Breast epithelium (tissue), 4 donors: ENCODE measurements at regions not wholly inside any gene's neighbourhood (a gene's known extent, or its start where the extent isn't known, plus 50 kb on each side); places are given as distances from the start of the nearest gene placed in this dataset.
"Not testable (repeated sequence)": the region's sequence is repeated elsewhere in the genome, so short reads cannot be mapped to it uniquely, and the experiment has no call there.

ENCODE experiments used
- DNase-seq, 2 donors: peaks; one replicate each; pipeline ENCODE4 v3.0.0-alpha.2; 2019; ENCODE audit warnings: low spot score in 2 of 2
- H3K27ac ChIP-seq, 2 donors: fragments of 200-600 bp; sonication (generic) in 1 of 2; one replicate each; pipeline ENCODE4 v1.5.1; 2016 to 2019; ENCODE audit warnings: mild to moderate bottlenecking in 1 of 2
- H3K27me3 ChIP-seq, 2 donors: fragments of 200-600 bp; sonication (generic) in 1 of 2; one replicate each; pipeline versions ENCODE4 v1.5.1 to v1.6.0; 2017 to 2019; ENCODE audit warnings: control low read depth in 1 of 2, mild to moderate bottlenecking in 1 of 2
- H3K36me3 ChIP-seq: fragments of 200-600 bp; one replicate; pipeline ENCODE4 v1.5.1; 2019
- H3K4me1 ChIP-seq, 2 donors: fragments of 200-600 bp; sonication (generic); one replicate each; pipeline ENCODE4 v1.5.1; 2016 to 2019; ENCODE audit warnings: control low read depth in 1 of 2
- H3K4me3 ChIP-seq, 3 donors: fragments of 200-600 bp; sonication (generic); 1 replicate in 2 of 3; 2 replicates in 1 of 3; pipeline ENCODE4 v1.5.1; 2016 to 2019; ENCODE audit warnings: mild to moderate bottlenecking in 3 of 3, moderate library complexity in 2 of 3
- H3K9me3 ChIP-seq, 2 donors: fragments of 200-600 bp; sonication (generic) in 1 of 2; one replicate each; pipeline ENCODE4 v1.5.1; 2016 to 2019; ENCODE audit warnings: control low read depth in 1 of 2
- POLR2A ChIP-seq: fragments of 450-650 bp; IDR thresholded peaks from one replicate; pipeline ENCODE4 v1.6.1; 2016; ENCODE audit warnings: antibody characterized with exemption, mild to moderate bottlenecking, moderate library complexity
- POLR2AphosphoS5 ChIP-seq, 3 donors: sonication (generic); formaldehyde crosslinking; IDR thresholded peaks; one replicate each; pipeline ENCODE4 v1.6.1; 2017; ENCODE audit warnings: antibody characterized with exemption in 3 of 3
- intact Hi-C: fragments of 100-400 bp; cut with DNase I; formaldehyde crosslinking; loops from one replicate; pipeline ENCODE4 v1.15.1; 2023; ENCODE audit warnings: low total_unique reads
- TF ChIP-seq, protein P1 (sequence below), 3 donors: fragments of 450-650 bp; IDR thresholded peaks; one replicate each; pipeline ENCODE4 v1.5.1; 2016 to 2017; ENCODE audit warnings: antibody characterized with exemption in 3 of 3, mild to moderate bottlenecking in 3 of 3, moderate library complexity in 3 of 3

GRCh38 chr2:75998451-75998850, 287.7 kb upstream of the GCFC2 start:
- intact Hi-C loops = no loop called here

DNA sequence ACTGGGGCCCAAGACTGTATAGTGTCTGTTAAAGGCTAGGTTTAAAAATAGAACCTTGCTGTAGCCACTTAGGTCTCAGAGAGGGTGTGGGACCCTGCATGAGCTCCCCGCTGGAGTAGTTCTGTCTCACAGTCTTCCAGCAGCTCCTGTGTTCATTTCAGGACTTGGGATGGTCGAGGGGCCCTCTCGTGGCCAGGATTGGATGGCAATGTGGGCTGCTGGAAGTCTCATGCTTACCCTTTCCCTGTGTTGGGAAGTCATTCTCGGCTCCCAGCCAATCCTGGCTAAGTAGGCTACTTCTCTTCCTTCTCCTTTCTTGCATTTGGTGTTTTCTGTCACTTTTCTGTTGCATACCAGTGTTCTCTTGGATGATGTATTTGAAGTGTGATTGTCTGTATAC, 284.0 kb upstream of the GCFC2 start:
- no peak for TF ChIP-seq POLR2AphosphoS5 (IDR thresholded peaks at IDR 0.05)
- TF ChIP-seq POLR2A = no peak
- TF ChIP-seq, protein P1, sequence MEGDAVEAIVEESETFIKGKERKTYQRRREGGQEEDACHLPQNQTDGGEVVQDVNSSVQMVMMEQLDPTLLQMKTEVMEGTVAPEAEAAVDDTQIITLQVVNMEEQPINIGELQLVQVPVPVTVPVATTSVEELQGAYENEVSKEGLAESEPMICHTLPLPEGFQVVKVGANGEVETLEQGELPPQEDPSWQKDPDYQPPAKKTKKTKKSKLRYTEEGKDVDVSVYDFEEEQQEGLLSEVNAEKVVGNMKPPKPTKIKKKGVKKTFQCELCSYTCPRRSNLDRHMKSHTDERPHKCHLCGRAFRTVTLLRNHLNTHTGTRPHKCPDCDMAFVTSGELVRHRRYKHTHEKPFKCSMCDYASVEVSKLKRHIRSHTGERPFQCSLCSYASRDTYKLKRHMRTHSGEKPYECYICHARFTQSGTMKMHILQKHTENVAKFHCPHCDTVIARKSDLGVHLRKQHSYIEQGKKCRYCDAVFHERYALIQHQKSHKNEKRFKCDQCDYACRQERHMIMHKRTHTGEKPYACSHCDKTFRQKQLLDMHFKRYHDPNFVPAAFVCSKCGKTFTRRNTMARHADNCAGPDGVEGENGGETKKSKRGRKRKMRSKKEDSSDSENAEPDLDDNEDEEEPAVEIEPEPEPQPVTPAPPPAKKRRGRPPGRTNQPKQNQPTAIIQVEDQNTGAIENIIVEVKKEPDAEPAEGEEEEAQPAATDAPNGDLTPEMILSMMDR (IDR thresholded peaks at IDR 0.05) = no peak
- H3K9me3 ChIP-seq = peaks cover 11 to 29% of the 10 kb centered on the region in 2 donors
- no peaks in the 10 kb centered on the region for H3K27me3 ChIP-seq
- no peaks in the 10 kb centered on the region for H3K4me1 ChIP-seq
- H3K27ac ChIP-seq = no peak overlapping the region
- no peaks in the 10 kb centered on the region for H3K36me3 ChIP-seq
- intact Hi-C loops = no loop called here
- DNase-seq = no peak
- H3K4me3 ChIP-seq = no peak overlapping the region

More at GRCh38 chr2:75998451-75998850, 287.7 kb upstream of the GCFC2 start:
- no peaks in the 10 kb centered on the region for H3K4me1 ChIP-seq
- H3K27ac ChIP-seq = no peak overlapping the region
- H3K4me3 ChIP-seq = no peak overlapping the region
- peaks cover 10 to 11% of the 10 kb centered on the region in 2 donors for H3K9me3 ChIP-seq
- TF ChIP-seq, protein P1 (IDR thresholded peaks at IDR 0.05) = no peak
- TF ChIP-seq POLR2A (no peak), POLR2AphosphoS5 (IDR thresholded peaks at IDR 0.05) (no peak)
- no peak for DNase-seq
- no peaks in the 10 kb centered on the region for H3K27me3 ChIP-seq
- H3K36me3 ChIP-seq = no peaks in the 10 kb centered on the region

- DNase-seq, H3K4me3 ChIP-seq, H3K27me3 ChIP-seq, H3K4me1 ChIP-seq, H3K36me3 ChIP-seq, H3K27ac ChIP-seq, intact Hi-C loops: not testable (repeated sequence)
- H3K9me3 ChIP-seq = peaks cover 0 to 41% of the 10 kb centered on the region in 2 donors
Measured at GRCh38 chr2:75988622-75989021, 277.9 kb upstream of the GCFC2 start.

- intact Hi-C loops = no loop called here
- TF ChIP-seq POLR2AphosphoS5 (IDR thresholded peaks at IDR 0.05) (no peak), POLR2A (no peak)
- TF ChIP-seq, protein P1 (IDR thresholded peaks at IDR 0.05) = no peak
- Histone ChIP-seq H3K9me3 (peaks cover 0 to 31% of the 10 kb centered on the region in 2 donors), H3K27me3 (no peaks in the 10 kb centered on the region), H3K4me3 (no peak overlapping the region), H3K36me3 (no peaks in the 10 kb centered on the region), H3K27ac (no peak overlapping the region), H3K4me1 (no peaks in the 10 kb centered on the region)
- no peak for DNase-seq
Measured at GRCh38 chr2:75986617-75987016, 275.9 kb upstream of the GCFC2 start.

- Histone ChIP-seq H3K9me3 (peaks cover 0 to 5% of the 10 kb centered on the region in 2 donors), H3K36me3 (no peaks in the 10 kb centered on the region), H3K27ac (no peak overlapping the region), H3K4me3 (no peak overlapping the region), H3K4me1 (no peaks in the 10 kb centered on the region), H3K27me3 (no peaks in the 10 kb centered on the region)
- no peak for DNase-seq
- intact Hi-C loops = no loop called here
- TF ChIP-seq POLR2AphosphoS5 (IDR thresholded peaks at IDR 0.05) (no peak), POLR2A (no peak)
- TF ChIP-seq, protein P1 (IDR thresholded peaks at IDR 0.05) = no peak
Measured at GRCh38 chr2:75982719-75983118, 272.0 kb upstream of the GCFC2 start.

GRCh38 chr2:75964646-75965045, 253.9 kb upstream of the GCFC2 start:
- Histone ChIP-seq H3K4me1 (no peaks in the 10 kb centered on the region), H3K9me3 (no peaks in the 10 kb centered on the region), H3K27ac (no peak overlapping the region), H3K36me3 (no peaks in the 10 kb centered on the region), H3K4me3 (no peak overlapping the region), H3K27me3 (no peaks in the 10 kb centered on the region)
- intact Hi-C loops = no loop called here
- TF ChIP-seq POLR2A (no peak), POLR2AphosphoS5 (IDR thresholded peaks at IDR 0.05) (no peak)
- TF ChIP-seq, protein P1 (IDR thresholded peaks at IDR 0.05) = no peak
- no peak for DNase-seq
